Lower lobe of right lung (tissue), 2 donors: ENCODE measurements at regions not wholly inside any gene's neighbourhood (a gene's known extent, or its start where the extent isn't known, plus 50 kb on each side); places are given as distances from the start of the nearest gene placed in this dataset.

Experiments
- ATAC-seq, 2 donors: fragments of 200-7000 bp; cut with Tn5 transposase; one replicate each; pipeline ENCODE4 v1.9.1; 2020 to 2022; ENCODE audit warnings: mild to moderate bottlenecking in 2 of 2, moderate library complexity in 2 of 2
- DNase-seq: peaks from one replicate; pipeline ENCODE4 v3.0.0-alpha.2; 2020
- H3K27ac ChIP-seq: fragments of 200-600 bp; one replicate; pipeline ENCODE4 v1.8.0; 2022
- H3K27me3 ChIP-seq: fragments of 200-600 bp; one replicate; pipeline ENCODE4 v1.8.0; 2022; ENCODE audit warnings: low read depth
- H3K36me3 ChIP-seq: fragments of 200-600 bp; one replicate; pipeline ENCODE4 v1.8.0; 2022; ENCODE audit warnings: mild to moderate bottlenecking
- H3K4me1 ChIP-seq: fragments of 200-600 bp; one replicate; pipeline ENCODE4 v1.8.0; 2022
- H3K4me3 ChIP-seq: fragments of 200-600 bp; one replicate; pipeline ENCODE4 v1.8.0; 2022; ENCODE audit warnings: mild to moderate bottlenecking
- H3K9me3 ChIP-seq: fragments of 200-600 bp; one replicate; pipeline ENCODE4 v1.8.0; 2022
- intact Hi-C: fragments of 100-400 bp; cut with DNase I; formaldehyde crosslinking; loops from one replicate; pipeline ENCODE4 v1.11.0; 2022
- TF ChIP-seq, protein P1 (sequence below): fragments of 200-600 bp; IDR thresholded peaks from one replicate; pipeline ENCODE4 v1.8.0; 2022; ENCODE audit warnings: antibody characterized with exemption, mild to moderate bottlenecking
- donor health status: DM: no; HTN: yes; CAD: no; lungs with severe emphysema.

GRCh38 chr17:13736916-13737315 lies 135.2 kb upstream of the HS3ST3A1 start:
- H3K27me3 ChIP-seq = no peaks in the 10 kb centered on the region
- no peaks in the 10 kb centered on the region for H3K9me3 ChIP-seq
- DNase-seq = no peak
- no peak overlapping the region for H3K27ac ChIP-seq
- TF ChIP-seq, protein P1, sequence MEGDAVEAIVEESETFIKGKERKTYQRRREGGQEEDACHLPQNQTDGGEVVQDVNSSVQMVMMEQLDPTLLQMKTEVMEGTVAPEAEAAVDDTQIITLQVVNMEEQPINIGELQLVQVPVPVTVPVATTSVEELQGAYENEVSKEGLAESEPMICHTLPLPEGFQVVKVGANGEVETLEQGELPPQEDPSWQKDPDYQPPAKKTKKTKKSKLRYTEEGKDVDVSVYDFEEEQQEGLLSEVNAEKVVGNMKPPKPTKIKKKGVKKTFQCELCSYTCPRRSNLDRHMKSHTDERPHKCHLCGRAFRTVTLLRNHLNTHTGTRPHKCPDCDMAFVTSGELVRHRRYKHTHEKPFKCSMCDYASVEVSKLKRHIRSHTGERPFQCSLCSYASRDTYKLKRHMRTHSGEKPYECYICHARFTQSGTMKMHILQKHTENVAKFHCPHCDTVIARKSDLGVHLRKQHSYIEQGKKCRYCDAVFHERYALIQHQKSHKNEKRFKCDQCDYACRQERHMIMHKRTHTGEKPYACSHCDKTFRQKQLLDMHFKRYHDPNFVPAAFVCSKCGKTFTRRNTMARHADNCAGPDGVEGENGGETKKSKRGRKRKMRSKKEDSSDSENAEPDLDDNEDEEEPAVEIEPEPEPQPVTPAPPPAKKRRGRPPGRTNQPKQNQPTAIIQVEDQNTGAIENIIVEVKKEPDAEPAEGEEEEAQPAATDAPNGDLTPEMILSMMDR = no peak
- no peak for ATAC-seq
- intact Hi-C loops = no loop called here
- H3K4me1 ChIP-seq = no peaks in the 10 kb centered on the region
- no peaks in the 10 kb centered on the region for H3K36me3 ChIP-seq
- H3K4me3 ChIP-seq = no peak overlapping the region

GRCh38 chr17:13740686-13741085 lies 139.0 kb upstream of the HS3ST3A1 start:
- ATAC-seq = no peak
- intact Hi-C loops = no loop called here

GRCh38 chr17:13741744-13742143 lies 140.0 kb upstream of the HS3ST3A1 start:
- no peaks in the 10 kb centered on the region for H3K36me3 ChIP-seq
- intact Hi-C loops = no loop called here
- H3K27me3 ChIP-seq = no peaks in the 10 kb centered on the region
- no peaks in the 10 kb centered on the region for H3K4me1 ChIP-seq
- no peak overlapping the region for H3K27ac ChIP-seq
- no peak for ATAC-seq
- H3K9me3 ChIP-seq = no peaks in the 10 kb centered on the region
- TF ChIP-seq, protein P1 = no peak
- no peak for DNase-seq
- H3K4me3 ChIP-seq = no peak overlapping the region

More at GRCh38 chr17:13740686-13741085, 139.0 kb upstream of the HS3ST3A1 start:
- H3K36me3 ChIP-seq = no peaks in the 10 kb centered on the region
- no peak for DNase-seq
- no peaks in the 10 kb centered on the region for H3K9me3 ChIP-seq
- no peak overlapping the region for H3K27ac ChIP-seq
- H3K27me3 ChIP-seq = no peaks in the 10 kb centered on the region
- H3K4me1 ChIP-seq = no peaks in the 10 kb centered on the region
- TF ChIP-seq, protein P1 = no peak
- no peak overlapping the region for H3K4me3 ChIP-seq

GRCh38 chr17:13743906-13744305 lies 142.2 kb upstream of the HS3ST3A1 start:
- H3K4me1 ChIP-seq = no peaks in the 10 kb centered on the region
- ATAC-seq = no peak
- H3K27ac ChIP-seq = no peak overlapping the region
- no peak overlapping the region for H3K4me3 ChIP-seq
- DNase-seq = no peak
- no peaks in the 10 kb centered on the region for H3K27me3 ChIP-seq
- intact Hi-C loops = no loop called here
- H3K9me3 ChIP-seq = no peaks in the 10 kb centered on the region
- TF ChIP-seq, protein P1 = no peak
- H3K36me3 ChIP-seq = no peaks in the 10 kb centered on the region

DNA sequence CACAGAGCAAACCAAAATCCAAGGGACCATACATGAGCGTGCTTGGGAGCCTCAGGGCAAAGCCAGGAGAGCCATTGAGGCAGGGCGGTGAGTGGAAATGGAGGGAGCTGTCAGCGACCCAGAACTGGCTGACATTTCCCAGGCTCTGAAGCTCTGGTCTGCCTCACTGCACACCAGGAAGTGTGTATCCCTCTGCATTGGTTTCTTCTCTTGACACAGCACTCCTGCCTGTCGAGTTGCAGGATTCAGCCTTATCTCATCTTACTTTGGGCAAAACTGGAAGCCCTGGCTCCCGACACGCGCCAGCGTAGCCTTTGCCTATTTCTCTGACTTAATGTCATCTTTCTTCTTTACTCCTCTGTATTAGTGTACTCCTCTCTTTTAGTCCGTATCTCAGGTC lies 144.7 kb upstream of the HS3ST3A1 start:
- intact Hi-C loops = no loop called here
- H3K36me3 ChIP-seq = no peaks in the 10 kb centered on the region
- H3K9me3 ChIP-seq = no peaks in the 10 kb centered on the region
- ATAC-seq = no peak
- no peaks in the 10 kb centered on the region for H3K27me3 ChIP-seq
- DNase-seq = no peak
- no peaks in the 10 kb centered on the region for H3K4me1 ChIP-seq
- H3K4me3 ChIP-seq = no peak overlapping the region
- no peak overlapping the region for H3K27ac ChIP-seq
- TF ChIP-seq, protein P1 = no peak
